Small intestine (tissue), 7 donors: ENCODE measurements at regions not wholly inside any gene's neighbourhood (a gene's known extent, or its start where the extent isn't known, plus 50 kb on each side); places are given as distances from the start of the nearest gene placed in this dataset.

Source experiments
- DNase-seq, 2 donors: peaks; one replicate each; pipeline versions ENCODE4 v3.0.0 to v3.0.0-alpha.2; 2013
- FAIRE-seq: peaks from 2 replicates; lab custom pipeline; 2012; peaks lifted over from hg19 to GRCh38; lab: Jason Lieb, UNC
- H3K27ac ChIP-seq, 3 donors: one replicate each; pipeline ENCODE4 v1.5.1; 2013; ENCODE audit warnings: low read length in 2 of 3, mild to moderate bottlenecking in 2 of 3, control low read depth in 1 of 3, inconsistent platforms in 1 of 3, low read depth in 1 of 3, moderate library complexity in 1 of 3
- H3K27me3 ChIP-seq, 3 donors: one replicate each; pipeline ENCODE4 v1.6.1; 2013; ENCODE audit warnings: low read length in 3 of 3, inconsistent platforms in 1 of 3; ENCODE audit not compliant: control insufficient read depth in 3 of 3, insufficient read depth in 3 of 3
- H3K36me3 ChIP-seq, 3 donors: one replicate each; pipeline ENCODE4 v1.6.1; 2013; ENCODE audit warnings: low read length in 3 of 3, inconsistent platforms in 1 of 3, low read depth in 1 of 3, mild to moderate bottlenecking in 1 of 3, moderate library complexity in 1 of 3; ENCODE audit not compliant: control insufficient read depth in 3 of 3, insufficient read depth in 2 of 3
- H3K4me1 ChIP-seq, 3 donors: one replicate each; pipeline ENCODE4 v1.6.1; 2013; ENCODE audit warnings: low read length in 2 of 3, inconsistent platforms in 1 of 3, low read depth in 1 of 3, mild to moderate bottlenecking in 1 of 3, moderate library complexity in 1 of 3; ENCODE audit not compliant: control insufficient read depth in 3 of 3, insufficient read depth in 2 of 3
- H3K4me3 ChIP-seq, 3 donors: one replicate each; pipeline ENCODE4 v1.5.1; 2013; ENCODE audit warnings: low read length in 3 of 3, control low read depth in 1 of 3, inconsistent platforms in 1 of 3, low read depth in 1 of 3, mild to moderate bottlenecking in 1 of 3, moderate library complexity in 1 of 3
- H3K9me3 ChIP-seq, 2 donors: one replicate each; pipeline ENCODE4 v1.6.1; 2013; ENCODE audit warnings: low read depth in 1 of 2, low read length in 1 of 2; ENCODE audit not compliant: control insufficient read depth in 2 of 2, insufficient read depth in 1 of 2
- WGBS, 3 donors: extraction: QIAGEN DNeasy Blood & Tissue Kit; methylation state at CpG; one replicate each; pipeline ENCODE4 v1.1.7; 2013; 5-methylcytosine and 5-hydroxymethylcytosine counted together
- donor health status: healthy with polysubstance abuse.
- donor health status: control.
- donor health status: control.
- donor health status: Bipolar disorder and iron deficiency.
- donor health status: healthy.

GRCh38 chr2:150358468-150358807 is 129.0 kb downstream of the RND3 start:
- H3K27ac ChIP-seq = no peak overlapping the region
- no peak overlapping the region for H3K4me3 ChIP-seq
- H3K36me3 ChIP-seq = no peaks in the 10 kb centered on the region
- H3K9me3 ChIP-seq = no peaks in the 10 kb centered on the region
- H3K27me3 ChIP-seq = no peaks in the 10 kb centered on the region
- no peaks in the 10 kb centered on the region for H3K4me1 ChIP-seq
- no peak for FAIRE-seq
- DNase-seq = no peak
- WGBS, 3 donors = 79 to 90% (median 81%) methylated on average over 3 of the region's 3 CpGs

DNA sequence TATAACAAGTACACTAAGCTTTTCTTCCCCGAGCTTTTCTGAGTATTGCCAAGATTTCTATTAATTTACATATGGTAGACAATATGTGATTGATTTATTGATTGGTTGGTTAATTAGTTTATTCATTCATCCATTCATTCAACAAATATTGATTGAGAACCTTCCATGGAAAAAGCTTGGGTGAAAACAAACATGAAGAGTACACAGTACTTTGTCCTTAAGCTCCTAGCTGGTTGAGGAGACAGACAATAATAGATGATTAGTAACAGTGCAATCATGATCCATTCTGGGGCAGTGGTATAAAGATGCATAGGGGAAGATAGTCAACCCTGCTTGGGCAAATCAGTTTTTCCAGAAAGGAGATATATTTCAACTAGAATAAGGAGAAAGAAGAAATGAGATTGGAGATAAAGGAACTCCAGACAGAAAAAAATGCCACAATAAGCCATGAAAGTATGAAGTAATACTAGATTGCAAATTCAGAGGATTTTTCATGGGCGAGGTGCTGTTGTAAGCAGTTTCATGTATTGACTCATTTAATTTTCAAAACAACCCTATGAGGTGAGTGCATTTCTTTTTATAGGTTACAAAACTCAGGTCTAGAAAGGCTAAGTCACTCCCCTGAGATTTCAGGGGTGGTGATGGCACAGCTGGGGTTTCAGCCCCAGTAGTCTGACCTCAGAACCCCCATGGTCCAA is 129.5 kb downstream of the RND3 start:
- H3K9me3 ChIP-seq = no peaks in the 10 kb centered on the region
- H3K36me3 ChIP-seq = no peaks in the 10 kb centered on the region
- FAIRE-seq = no peak
- peak; percentile 13 to 19 for DNase-seq
- no peaks in the 10 kb centered on the region for H3K4me1 ChIP-seq
- H3K27me3 ChIP-seq = no peaks in the 10 kb centered on the region
- 71 to 81% (median 79%) methylated on average over 2 of the region's 2 CpGs for WGBS, 3 donors
- H3K27ac ChIP-seq = no peak overlapping the region
- H3K4me3 ChIP-seq = no peak overlapping the region

DNA sequence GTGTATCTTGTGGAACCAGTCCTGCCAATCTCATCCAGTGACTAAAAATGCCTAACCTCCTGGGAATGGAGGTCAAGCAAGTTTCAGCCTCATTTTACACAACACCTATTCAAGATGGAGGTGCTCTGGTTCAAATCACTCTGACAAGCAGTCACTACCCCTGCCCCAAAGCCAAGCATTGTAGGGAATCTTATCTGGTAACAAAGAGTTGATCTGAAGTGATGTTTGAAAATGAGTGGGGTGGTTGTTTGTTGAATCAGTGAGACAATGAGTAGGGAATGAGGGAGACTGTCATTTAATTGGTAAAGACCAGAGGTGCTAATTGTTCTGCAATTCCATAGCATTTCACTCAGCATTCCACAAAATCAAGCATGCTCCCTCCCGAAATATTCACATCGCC is 132.0 kb downstream of the RND3 start:
- no peaks in the 10 kb centered on the region for H3K9me3 ChIP-seq
- DNase-seq (no peak), FAIRE-seq (no peak)
- WGBS, 3 donors = 93 to 95% (median 94%) methylated on average over 2 of the region's 2 CpGs
- H3K4me1 ChIP-seq = no peaks in the 10 kb centered on the region
- H3K36me3 ChIP-seq = no peaks in the 10 kb centered on the region
- H3K27ac ChIP-seq = no peak overlapping the region
- no peak overlapping the region for H3K4me3 ChIP-seq
- no peaks in the 10 kb centered on the region for H3K27me3 ChIP-seq

DNA sequence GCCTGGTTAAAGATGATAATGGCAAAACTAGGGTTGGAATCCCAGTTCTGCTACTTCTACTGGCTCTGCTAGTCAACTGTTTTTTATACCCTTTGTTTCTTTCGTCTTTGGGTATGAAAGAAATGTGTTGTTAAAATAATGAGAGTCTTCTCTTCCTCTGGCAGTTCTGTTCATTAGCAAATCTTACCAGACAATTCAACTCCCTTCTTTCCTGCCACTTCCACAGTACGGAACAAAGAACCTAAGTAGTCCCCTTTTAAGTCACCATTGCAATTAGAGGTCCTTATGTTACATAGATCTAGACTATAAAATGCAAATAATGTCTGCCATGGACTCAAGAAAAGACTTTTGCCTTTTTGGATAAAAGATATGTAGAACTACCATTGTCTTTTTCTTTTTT is 134.1 kb downstream of the RND3 start:
- Histone ChIP-seq H3K9me3 (no peaks in the 10 kb centered on the region), H3K4me3 (no peak overlapping the region), H3K27ac (no peak overlapping the region), H3K27me3 (no peaks in the 10 kb centered on the region), H3K36me3 (no peaks in the 10 kb centered on the region), H3K4me1 (no peaks in the 10 kb centered on the region)
- DNase-seq (no peak), FAIRE-seq (no peak)
- 72 to 88% (median 82%) methylated on average over 2 of the region's 2 CpGs for WGBS, 3 donors

- FAIRE-seq = no peak
Measured at GRCh38 chr2:150351922-150352321, 135.5 kb downstream of the RND3 start.

DNA sequence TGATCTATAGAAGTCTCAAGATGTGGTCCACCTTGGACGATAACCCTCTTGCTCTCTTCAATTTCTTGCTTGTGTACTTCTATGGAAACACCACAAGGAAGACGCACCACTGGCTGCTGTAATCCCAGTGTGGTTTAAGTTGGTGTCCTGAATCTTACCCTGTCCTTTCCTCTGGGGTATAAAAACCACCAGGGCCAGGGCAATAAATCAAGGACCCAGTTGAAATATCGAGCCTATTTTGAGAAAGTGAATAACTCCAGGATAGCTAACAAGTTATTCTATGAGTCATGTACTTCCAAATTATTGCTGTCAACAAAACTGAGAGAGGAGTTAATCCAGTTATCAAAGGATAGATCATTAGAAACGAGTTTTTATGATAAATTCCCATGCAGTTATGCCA is 137.0 kb downstream of the RND3 start:
- Histone ChIP-seq H3K27me3 (no peaks in the 10 kb centered on the region), H3K36me3 (no peaks in the 10 kb centered on the region), H3K4me3 (no peak overlapping the region), H3K9me3 (no peaks in the 10 kb centered on the region), H3K27ac (no peak overlapping the region), H3K4me1 (no peaks in the 10 kb centered on the region)
- FAIRE-seq (no peak), DNase-seq (no peak)
- WGBS, 3 donors = 69 to 77% (median 73%) methylated on average over 4 of the region's 4 CpGs

More at GRCh38 chr2:150351922-150352321, 135.5 kb downstream of the RND3 start:
- Histone ChIP-seq H3K36me3 (no peaks in the 10 kb centered on the region), H3K4me1 (no peaks in the 10 kb centered on the region), H3K27me3 (no peaks in the 10 kb centered on the region), H3K9me3 (no peaks in the 10 kb centered on the region), H3K4me3 (no peak overlapping the region), H3K27ac (no peak overlapping the region)
- DNase-seq = no peak

GRCh38 chr2:150346806-150347205 is 140.7 kb downstream of the RND3 start:
- WGBS, 3 donors = 95 to 98% (median 95%) methylated on average over 4 of the region's 4 CpGs
- peaks cover 0 to 5% of the 10 kb centered on the region in 2 donors for H3K9me3 ChIP-seq
- H3K36me3 ChIP-seq = no peaks in the 10 kb centered on the region
- H3K4me3 ChIP-seq = no peak overlapping the region
- H3K27ac ChIP-seq = no peak overlapping the region
- DNase-seq (no peak), FAIRE-seq (no peak)
- H3K27me3 ChIP-seq = no peaks in the 10 kb centered on the region
- no peaks in the 10 kb centered on the region for H3K4me1 ChIP-seq

DNA sequence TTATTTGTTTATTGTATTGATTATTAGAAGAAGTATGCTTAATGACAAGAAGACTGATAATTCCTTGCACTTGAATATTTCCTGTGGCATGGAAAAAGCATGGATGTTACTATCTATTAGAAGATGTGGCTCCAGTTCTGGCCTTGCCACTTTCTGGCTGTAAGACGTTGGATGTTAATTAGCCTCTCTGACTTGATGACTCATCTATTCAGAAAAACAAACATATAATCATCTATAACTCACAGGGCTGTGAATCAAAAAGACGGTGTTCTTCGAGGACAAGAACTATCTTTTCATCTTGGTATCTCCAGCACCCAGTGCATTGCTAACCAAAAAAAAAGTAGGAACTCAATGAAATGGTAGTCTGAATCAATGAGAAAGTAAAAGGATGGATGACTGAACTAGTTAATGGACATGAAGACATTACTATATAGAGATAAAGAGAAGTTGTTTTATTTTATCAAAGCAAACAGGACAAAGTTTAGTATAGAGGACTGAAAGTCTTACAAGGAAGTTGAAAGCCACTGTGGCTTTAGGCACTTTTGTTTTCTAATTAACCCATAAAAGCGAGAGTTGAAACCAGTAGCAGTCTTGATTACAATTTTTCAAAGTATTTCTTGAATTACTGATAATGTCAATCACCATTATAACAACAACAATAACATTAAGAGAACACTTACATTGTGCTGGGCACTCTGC is 145.3 kb downstream of the RND3 start:
- Histone ChIP-seq H3K4me3 (no peak overlapping the region), H3K36me3 (no peaks in the 10 kb centered on the region), H3K9me3 (peaks cover 0 to 5% of the 10 kb centered on the region in 2 donors), H3K27ac (no peak overlapping the region), H3K27me3 (no peaks in the 10 kb centered on the region), H3K4me1 (peaks cover 0 to 3% (median 0%) of the 10 kb centered on the region in 3 donors)
- 10 to 63% (median 25%) methylated on average over 4 of the region's 4 CpGs for WGBS, 3 donors
- FAIRE-seq (peak; percentile 41), DNase-seq (peak in 1 of 2 donors; percentile 72)
